ENCODE measurements at regions not wholly inside any gene's neighbourhood (a gene's known extent, or its start where the extent isn't known, plus 50 kb on each side); places are given as distances from the start of the nearest gene placed in this dataset.

GRCh38 chr2:19709553-19709952 is 192.2 kb downstream of the TTC32 start:
- TF ChIP-seq CTCF (IDR thresholded peaks at IDR 0.05) (no peak), POLR2AphosphoS5 (IDR thresholded peaks at IDR 0.05; ENCODE audit: low read depth, low read length) (no peak), REST (IDR thresholded peaks at IDR 0.05; ENCODE audit: insufficient read depth in 1 of 2, low read depth in 2 of 2, low read length in 1 of 2) (no peak), TCF7L2 (IDR thresholded peaks at IDR 0.05; ENCODE audit: low read depth, low read length) (no peak), SIN3A (IDR thresholded peaks at IDR 0.05; ENCODE audit: borderline replicate concordance, insufficient read depth, low read depth, low read length) (no peak)
